HCT116 (cell line): ENCODE measurements at regions not wholly inside any gene's neighbourhood (a gene's known extent, or its start where the extent isn't known, plus 50 kb on each side); places are given as distances from the start of the nearest gene placed in this dataset.

Experiments used
- ATAC-seq: fragments of 200-7000 bp; cut with Tn5 transposase; 2 replicates; pipeline ENCODE4 v1.9.1; 2020; ENCODE audit warnings: mild to moderate bottlenecking, moderate library complexity
- BruUV-seq: library from RNA; stranded (reverse); fragments of 400-500 nt; replicated peaks from 2 replicates; lab custom pipeline; 2021; lab: Mats Ljungman, UMichigan
- CTCF ChIA-PET: fragments of 300-600 bp; sonication (Branson Sonifier 250); formaldehyde crosslinking; loops from one replicate; lab custom pipeline; 2021; ENCODE audit warnings: antibody characterized with exemption; lab: Charles Lee
- POLR2A ChIA-PET: fragments of 300-600, 350-600 bp; sonication (Branson Sonifier 250); formaldehyde crosslinking; loops from one replicate; lab custom pipeline; 2021; ENCODE audit warnings: antibody characterized with exemption; lab: Charles Lee
- RAD21 ChIA-PET, 2 experiments: fragments of 300-600 bp; sonication (Branson Sonifier 250); formaldehyde crosslinking; loops; one replicate each; lab custom pipeline; 2023; ENCODE audit warnings: low total read pairs in 2 of 2; ENCODE audit not compliant: uncharacterized antibody in 2 of 2, unreplicated experiment in 2 of 2, low non-redundant PET in 1 of 2; lab: Charles Lee
- DNase-seq: peaks from one replicate; pipeline ENCODE4 v3.0.0-alpha.2; 2010; ENCODE audit warnings: low read depth, low spot score
- H2AFZ ChIP-seq: fragments of 200-600 bp; shearing (Covaris generic), sonication (generic); 2 replicates; pipeline ENCODE4 v1.6.1; 2017; ENCODE audit warnings: low read depth, mixed run types, mixed read lengths, antibody characterized with exemption, low read length; ENCODE audit not compliant: poor library complexity, severe bottlenecking
- H3K27ac ChIP-seq: 2 replicates; pipeline ENCODE4 v1.5.1; 2012; ENCODE audit warnings: low read depth, low read length
- H3K27me3 ChIP-seq: fragments of 200-600 bp; sonication (generic); 2 replicates; pipeline ENCODE4 v1.6.1; 2016; ENCODE audit warnings: mixed run types, low read length, mixed read lengths; ENCODE audit not compliant: insufficient read depth
- H3K36me3 ChIP-seq, 2 experiments: fragments of 200-500 bp in 1 of 2; fragments of 200-600 bp in 1 of 2; sonication (Bioruptor generic) in 1 of 2; sonication (generic) in 1 of 2; 2 replicates each; pipeline versions ENCODE4 v1.5.1 to v1.6.1; 2014 to 2016; ENCODE audit warnings: low read length in 2 of 2, inconsistent platforms in 1 of 2, mixed read lengths in 1 of 2, mixed run types in 1 of 2; ENCODE audit not compliant: insufficient read depth in 2 of 2, control insufficient read depth in 1 of 2
- H3K4me1 ChIP-seq, 2 experiments: fragments of 200-600 bp in 1 of 2; sonication (generic) in 1 of 2; 2 replicates each; pipeline versions ENCODE4 v1.5.1 to v1.6.1; 2012 to 2017; ENCODE audit warnings: low read length in 2 of 2, inconsistent platforms in 1 of 2, mild to moderate bottlenecking in 1 of 2, mixed read lengths in 1 of 2, mixed run types in 1 of 2, moderate library complexity in 1 of 2; ENCODE audit not compliant: insufficient read depth in 2 of 2, control insufficient read depth in 1 of 2
- H3K4me2 ChIP-seq: fragments of 200-600 bp; sonication (generic); 2 replicates; pipeline ENCODE4 v1.6.1; 2017; ENCODE audit warnings: mixed run types, low read length, mixed read lengths
- H3K4me3 ChIP-seq, 2 experiments: fragments of 200-600 bp in 1 of 2; sonication (generic) in 1 of 2; replicated peaks in 1 of 2; 2 replicates each; pipeline ENCODE4 v1.5.1; 2011 to 2016; ENCODE audit warnings: low read length in 2 of 2, control low read depth in 1 of 2, low read depth in 1 of 2, mild to moderate bottlenecking in 1 of 2, mixed read lengths in 1 of 2, mixed run types in 1 of 2
- H3K79me2 ChIP-seq: fragments of 200-600 bp; sonication (generic); 2 replicates; pipeline ENCODE4 v1.6.1; 2017; ENCODE audit warnings: mild to moderate bottlenecking, mixed run types, low read length, moderate library complexity, mixed read lengths; ENCODE audit not compliant: insufficient read depth
- H3K9ac ChIP-seq: fragments of 200-600 bp; sonication (generic); 2 replicates; pipeline ENCODE4 v1.6.1; 2016; ENCODE audit warnings: low read length, mixed read lengths
- H3K9me2 ChIP-seq: fragments of 200-600 bp; sonication (generic), shearing (Covaris generic); 2 replicates; pipeline ENCODE4 v1.6.1; 2017; ENCODE audit warnings: mixed run types, mild to moderate bottlenecking, moderate library complexity; ENCODE audit not compliant: insufficient read depth
- H3K9me3 ChIP-seq, 2 experiments: fragments of 200-500 bp in 1 of 2; fragments of 200-600 bp in 1 of 2; sonication (Bioruptor generic) in 1 of 2; sonication (generic) in 1 of 2; 2 replicates each; pipeline ENCODE4 v1.6.1; 2014 to 2017; ENCODE audit warnings: low read length in 2 of 2, mixed read lengths in 2 of 2, inconsistent platforms in 1 of 2, low read depth in 1 of 2, mild to moderate bottlenecking in 1 of 2, mixed run types in 1 of 2, moderate library complexity in 1 of 2; ENCODE audit not compliant: control insufficient read depth in 1 of 2, insufficient read depth in 1 of 2
- H4K20me1 ChIP-seq: fragments of 200-600 bp; sonication (generic), shearing (Covaris generic); 2 replicates; pipeline ENCODE4 v1.6.1; 2017; ENCODE audit warnings: mixed run types, mild to moderate bottlenecking, moderate library complexity; ENCODE audit not compliant: insufficient read depth
- CEBPB ChIP-seq: IDR thresholded peaks from 2 replicates; pipeline ENCODE4 v1.6.1; 2012; ENCODE audit warnings: low read depth
- EZH2 ChIP-seq: fragments of 200-600 bp; sonication (generic); IDR thresholded peaks from 2 replicates; pipeline ENCODE4 v1.6.1; 2017; ENCODE audit warnings: antibody characterized with exemption, mixed run types
- EZH2phosphoT487 ChIP-seq: fragments of 200-600 bp; IDR thresholded peaks from 2 replicates; pipeline ENCODE4 v1.6.1; 2018; ENCODE audit warnings: antibody characterized with exemption, borderline replicate concordance
- JUND ChIP-seq: IDR thresholded peaks from 2 replicates; pipeline ENCODE4 v1.6.1; 2012
- RAD21 ChIP-seq: IDR thresholded peaks from 2 replicates; pipeline ENCODE4 v1.6.1; 2012; ENCODE audit warnings: low read depth, mild to moderate bottlenecking
- SIN3A ChIP-seq: IDR thresholded peaks from 2 replicates; pipeline ENCODE4 v1.6.1; 2012; ENCODE audit warnings: low read depth
- SP1 ChIP-seq: IDR thresholded peaks from 2 replicates; pipeline ENCODE4 v1.6.1; 2012; ENCODE audit warnings: low read depth
- SRF ChIP-seq: IDR thresholded peaks from 2 replicates; pipeline ENCODE4 v1.6.1; 2012; ENCODE audit warnings: low read depth
- YY1 ChIP-seq: IDR thresholded peaks from 2 replicates; pipeline ENCODE4 v1.6.1; 2011; ENCODE audit warnings: low read length, low read depth, moderate library complexity, mild to moderate bottlenecking; ENCODE audit not compliant: insufficient replicate concordance; ENCODE audit errors: extremely low read depth
- ZFX ChIP-seq: fragments of 450-650 bp; IDR thresholded peaks from 2 replicates; pipeline ENCODE4 v1.6.1; 2017
- intact Hi-C: fragments of 100-400 bp; cut with micrococcal nuclease; formaldehyde crosslinking; loops from 2 replicates; pipeline ENCODE4 v1.10.0; 2022
- TF ChIP-seq, protein P1 (sequence below): IDR thresholded peaks from 2 replicates; pipeline ENCODE4 v1.6.1; 2012
- TF ChIP-seq, protein P2 (sequence below): IDR thresholded peaks from 2 replicates; pipeline ENCODE4 v1.6.1; 2012

DNA sequence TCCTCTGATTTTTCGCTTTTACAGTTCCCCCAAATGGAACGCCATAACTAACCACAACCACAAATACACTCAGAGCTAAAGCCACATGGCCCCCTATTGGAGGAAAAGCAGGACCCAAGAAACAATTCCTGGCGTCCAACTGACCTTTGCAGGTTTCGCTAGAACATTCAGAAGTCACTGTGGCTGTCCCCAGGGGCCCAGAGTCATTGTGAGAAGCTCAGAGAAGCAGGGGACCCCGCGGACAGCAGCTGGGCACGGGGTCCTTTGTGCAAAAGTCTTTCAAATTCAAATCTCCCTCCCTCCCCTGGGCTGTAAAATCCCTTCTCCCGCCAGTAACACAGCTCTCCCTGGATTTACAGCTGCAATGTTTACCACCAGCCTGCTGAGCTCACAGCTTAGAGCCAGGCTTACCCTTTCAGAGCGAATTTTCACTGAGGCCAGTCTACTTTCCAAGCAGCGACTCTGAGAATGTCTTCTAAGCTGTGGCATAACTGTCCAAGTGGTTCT is 214.8 kb downstream of the CRLF2 start:
- no peaks in the 10 kb centered on the region for H3K9me2 ChIP-seq
- no peak overlapping the region for H3K4me3 ChIP-seq
- ChIA-PET CTCF (no interaction called here), RAD21 (no interaction called here), POLR2A (no interaction called here)
- BruUV-seq: no TSS peak
- no peak overlapping the region for H3K9ac ChIP-seq
- no peaks in the 10 kb centered on the region for H4K20me1 ChIP-seq
- DNase-seq (no peak), ATAC-seq (no peak)
- TF ChIP-seq ZFX: no peak
- no peak for TF ChIP-seq RAD21
- TF ChIP-seq, protein P1, sequence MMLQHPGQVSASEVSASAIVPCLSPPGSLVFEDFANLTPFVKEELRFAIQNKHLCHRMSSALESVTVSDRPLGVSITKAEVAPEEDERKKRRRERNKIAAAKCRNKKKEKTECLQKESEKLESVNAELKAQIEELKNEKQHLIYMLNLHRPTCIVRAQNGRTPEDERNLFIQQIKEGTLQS: no peak
- TF ChIP-seq JUND: no peak
- TF ChIP-seq SIN3A: no peak
- TF ChIP-seq CEBPB: no peak
- TF ChIP-seq, protein P2, sequence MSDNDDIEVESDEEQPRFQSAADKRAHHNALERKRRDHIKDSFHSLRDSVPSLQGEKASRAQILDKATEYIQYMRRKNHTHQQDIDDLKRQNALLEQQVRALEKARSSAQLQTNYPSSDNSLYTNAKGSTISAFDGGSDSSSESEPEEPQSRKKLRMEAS: no peak
- TF ChIP-seq EZH2: no peak
- TF ChIP-seq YY1: no peak
- no peak for TF ChIP-seq EZH2phosphoT487
- no peak for TF ChIP-seq SRF
- no peaks in the 10 kb centered on the region for H3K79me2 ChIP-seq
- H3K4me2 ChIP-seq: no peak overlapping the region
- no peaks in the 10 kb centered on the region for H3K36me3 ChIP-seq
- intact Hi-C loops: no loop called here
- H3K9me3 ChIP-seq: no peaks in the 10 kb centered on the region
- no peaks in the 10 kb centered on the region for H3K4me1 ChIP-seq
- H3K27me3 ChIP-seq: no peaks in the 10 kb centered on the region
- no peak overlapping the region for H2AFZ ChIP-seq
- no peak overlapping the region for H3K27ac ChIP-seq

DNA sequence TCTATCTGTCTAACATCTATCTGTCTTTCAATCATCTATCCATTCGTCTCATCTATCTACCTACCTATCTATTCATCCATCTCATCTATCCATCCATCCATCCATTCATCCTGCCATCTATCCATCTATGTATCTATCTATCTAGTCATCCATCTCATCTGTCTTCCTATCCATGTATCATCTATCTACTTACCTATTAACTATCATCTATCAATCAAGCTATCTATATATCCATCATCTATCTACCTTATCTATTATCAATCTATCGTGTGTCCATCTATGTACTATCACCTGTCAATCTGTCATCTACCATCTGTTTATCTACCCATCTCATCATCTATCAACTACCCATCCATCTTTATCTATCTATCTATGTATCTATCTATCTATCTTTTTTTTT is 217.7 kb downstream of the CRLF2 start:
- ATAC-seq (no peak), DNase-seq (no peak)
- Histone ChIP-seq H3K36me3 (no peaks in the 10 kb centered on the region), H3K4me3 (no peak overlapping the region), H3K27ac (no peak overlapping the region), H2AFZ (no peak overlapping the region), H3K9ac (no peak overlapping the region), H4K20me1 (no peaks in the 10 kb centered on the region), H3K4me1 (peaks cover 0 to under 1% of the 10 kb centered on the region in 2 experiments; a peak in 1 of 4 replicates), H3K4me2 (no peak overlapping the region), H3K9me2 (no peaks in the 10 kb centered on the region), H3K79me2 (no peaks in the 10 kb centered on the region), H3K27me3 (no peaks in the 10 kb centered on the region), H3K9me3 (no peaks in the 10 kb centered on the region)
- ChIA-PET RAD21 (no interaction called here), CTCF (no interaction called here), POLR2A (no interaction called here)
- intact Hi-C loops: no loop called here
- no peak for TF ChIP-seq SP1
- TF ChIP-seq, protein P1: no peak
- BruUV-seq: no TSS peak
